Mesothelial cell of epicardium (in vitro differentiated cells): ENCODE measurements at regions not wholly inside any gene's neighbourhood (a gene's known extent, or its start where the extent isn't known, plus 50 kb on each side); places are given as distances from the start of the nearest gene placed in this dataset.
"Not testable (repeated sequence)": the region's sequence is repeated elsewhere in the genome, so short reads cannot be mapped to it uniquely, and the experiment has no call there.

Experiments used
- DNase-seq, 2 experiments: peaks; one replicate each; pipeline ENCODE4 v3.0.0; 2021; ENCODE audit warnings: low spot score in 2 of 2; ENCODE audit not compliant: unreplicated experiment in 2 of 2
- H3K27ac Mint-ChIP-seq: 2 replicates; pipeline ENCODE4 v1.8.0; 2021; ENCODE audit warnings: mixed read lengths
- H3K27me3 Mint-ChIP-seq: 2 replicates; pipeline ENCODE4 v1.8.0; 2021; ENCODE audit warnings: low read depth, mixed read lengths
- H3K36me3 Mint-ChIP-seq: 2 replicates; pipeline ENCODE4 v1.8.0; 2021; ENCODE audit warnings: mixed read lengths
- H3K4me1 Mint-ChIP-seq: 2 replicates; pipeline ENCODE4 v1.8.0; 2021; ENCODE audit warnings: mixed read lengths
- H3K4me3 Mint-ChIP-seq: 2 replicates; pipeline ENCODE4 v1.8.0; 2021; ENCODE audit warnings: mild to moderate bottlenecking, moderate library complexity, mixed read lengths
- H3K9me3 Mint-ChIP-seq: 2 replicates; pipeline ENCODE4 v1.8.0; 2021; ENCODE audit warnings: mixed read lengths
- TF ChIP-seq, protein P1 (sequence below): fragments of 200-600 bp; sonication (generic); IDR thresholded peaks from one replicate; pipeline ENCODE4 v1.5.0; 2021; ENCODE audit warnings: antibody characterized with exemption; ENCODE audit not compliant: unreplicated experiment

DNA sequence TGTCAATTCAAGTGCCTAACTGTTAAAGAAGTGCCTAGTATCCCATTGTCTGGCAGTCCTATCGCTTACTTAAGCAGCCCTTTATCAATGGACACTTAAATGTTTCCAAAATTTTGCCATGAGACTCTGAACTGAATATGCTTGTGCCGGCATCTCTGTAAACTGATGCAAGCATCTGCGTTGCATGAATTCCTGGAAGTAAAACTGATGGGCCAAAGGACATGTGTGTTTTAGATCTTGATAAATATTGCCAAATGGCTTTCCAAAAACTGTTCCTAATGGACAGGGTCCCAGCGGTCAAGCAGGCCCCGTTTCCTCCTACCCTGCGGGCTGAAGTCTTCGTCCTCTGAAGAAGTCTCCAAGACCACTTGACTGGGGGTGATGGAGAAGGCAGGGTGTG is 121.3 kb upstream of the ZNF516 start:
- Mint-ChIP-seq H3K27me3 (no peaks in the 10 kb centered on the region), H3K27ac (no peak overlapping the region), H3K4me3 (no peak overlapping the region), H3K9me3 (no peaks in the 10 kb centered on the region), H3K36me3 (no peaks in the 10 kb centered on the region), H3K4me1 (peaks cover 33% of the 10 kb centered on the region)
- TF ChIP-seq, protein P1, sequence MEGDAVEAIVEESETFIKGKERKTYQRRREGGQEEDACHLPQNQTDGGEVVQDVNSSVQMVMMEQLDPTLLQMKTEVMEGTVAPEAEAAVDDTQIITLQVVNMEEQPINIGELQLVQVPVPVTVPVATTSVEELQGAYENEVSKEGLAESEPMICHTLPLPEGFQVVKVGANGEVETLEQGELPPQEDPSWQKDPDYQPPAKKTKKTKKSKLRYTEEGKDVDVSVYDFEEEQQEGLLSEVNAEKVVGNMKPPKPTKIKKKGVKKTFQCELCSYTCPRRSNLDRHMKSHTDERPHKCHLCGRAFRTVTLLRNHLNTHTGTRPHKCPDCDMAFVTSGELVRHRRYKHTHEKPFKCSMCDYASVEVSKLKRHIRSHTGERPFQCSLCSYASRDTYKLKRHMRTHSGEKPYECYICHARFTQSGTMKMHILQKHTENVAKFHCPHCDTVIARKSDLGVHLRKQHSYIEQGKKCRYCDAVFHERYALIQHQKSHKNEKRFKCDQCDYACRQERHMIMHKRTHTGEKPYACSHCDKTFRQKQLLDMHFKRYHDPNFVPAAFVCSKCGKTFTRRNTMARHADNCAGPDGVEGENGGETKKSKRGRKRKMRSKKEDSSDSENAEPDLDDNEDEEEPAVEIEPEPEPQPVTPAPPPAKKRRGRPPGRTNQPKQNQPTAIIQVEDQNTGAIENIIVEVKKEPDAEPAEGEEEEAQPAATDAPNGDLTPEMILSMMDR, result no peak
- no peak for DNase-seq

DNA sequence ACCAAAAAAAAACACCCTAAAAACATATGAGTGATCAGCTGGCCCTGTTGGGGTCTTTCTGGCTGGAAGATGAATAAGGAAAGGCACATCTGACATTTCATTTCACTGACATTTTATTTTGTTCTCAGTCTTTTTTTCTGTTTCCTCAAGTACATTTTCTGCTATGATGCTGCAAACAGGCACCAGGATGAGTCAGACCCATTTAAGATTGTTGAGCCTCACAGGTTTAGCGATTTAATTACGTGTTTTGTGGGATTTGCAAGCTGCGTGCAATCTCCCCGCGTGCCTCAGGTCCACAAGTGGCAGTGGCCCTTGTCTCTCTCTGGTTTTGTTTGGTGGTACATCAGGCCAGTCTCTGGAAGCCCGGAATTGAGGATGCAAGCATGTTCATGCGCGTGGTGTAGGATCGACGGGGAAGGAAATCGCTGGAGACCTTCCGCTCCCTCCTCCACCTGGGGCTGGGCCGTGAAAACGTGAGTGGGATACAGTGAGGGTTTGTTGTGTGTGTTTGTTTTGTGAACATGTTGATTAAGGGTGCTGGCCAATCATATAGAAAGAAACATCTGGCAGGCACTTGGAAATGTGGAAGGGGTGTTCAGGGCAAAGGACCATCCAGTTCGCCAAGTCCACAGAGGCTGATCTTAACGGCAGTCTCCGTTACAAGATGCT is 120.2 kb upstream of the ZNF516 start:
- Mint-ChIP-seq H3K4me1 (peaks cover 26% of the 10 kb centered on the region), H3K27ac (no peak overlapping the region), H3K4me3 (no peak overlapping the region), H3K36me3 (no peaks in the 10 kb centered on the region), H3K9me3 (no peaks in the 10 kb centered on the region), H3K27me3 (no peaks in the 10 kb centered on the region)
- TF ChIP-seq, protein P1, result no peak
- DNase-seq, result no peak

DNA sequence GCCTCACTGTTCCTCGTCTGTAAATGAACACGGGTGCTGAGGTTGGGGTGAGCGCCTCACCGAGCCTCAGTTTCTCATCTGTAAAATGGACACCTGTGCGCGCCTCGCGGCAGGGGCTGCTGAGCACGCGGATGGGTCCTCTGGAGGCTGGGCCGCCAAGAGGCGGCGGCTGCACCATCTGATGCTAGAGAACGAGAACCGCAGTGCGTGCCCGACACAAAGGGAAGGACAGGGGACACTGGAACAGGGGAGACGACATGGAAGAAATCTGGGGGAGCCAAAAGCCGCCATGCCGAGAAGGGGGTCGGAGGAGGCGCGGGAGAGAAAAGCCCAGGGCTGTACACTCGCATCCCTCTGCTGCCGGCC is 118.7 kb upstream of the ZNF516 start:
- DNase-seq, result no peak
- no peaks in the 10 kb centered on the region for H3K27me3 Mint-ChIP-seq
- no peaks in the 10 kb centered on the region for H3K9me3 Mint-ChIP-seq
- no peak overlapping the region for H3K4me3 Mint-ChIP-seq
- TF ChIP-seq, protein P1, result no peak
- no peaks in the 10 kb centered on the region for H3K36me3 Mint-ChIP-seq
- H3K4me1 Mint-ChIP-seq, result peaks cover 13% of the 10 kb centered on the region
- H3K27ac Mint-ChIP-seq, result no peak overlapping the region

DNA sequence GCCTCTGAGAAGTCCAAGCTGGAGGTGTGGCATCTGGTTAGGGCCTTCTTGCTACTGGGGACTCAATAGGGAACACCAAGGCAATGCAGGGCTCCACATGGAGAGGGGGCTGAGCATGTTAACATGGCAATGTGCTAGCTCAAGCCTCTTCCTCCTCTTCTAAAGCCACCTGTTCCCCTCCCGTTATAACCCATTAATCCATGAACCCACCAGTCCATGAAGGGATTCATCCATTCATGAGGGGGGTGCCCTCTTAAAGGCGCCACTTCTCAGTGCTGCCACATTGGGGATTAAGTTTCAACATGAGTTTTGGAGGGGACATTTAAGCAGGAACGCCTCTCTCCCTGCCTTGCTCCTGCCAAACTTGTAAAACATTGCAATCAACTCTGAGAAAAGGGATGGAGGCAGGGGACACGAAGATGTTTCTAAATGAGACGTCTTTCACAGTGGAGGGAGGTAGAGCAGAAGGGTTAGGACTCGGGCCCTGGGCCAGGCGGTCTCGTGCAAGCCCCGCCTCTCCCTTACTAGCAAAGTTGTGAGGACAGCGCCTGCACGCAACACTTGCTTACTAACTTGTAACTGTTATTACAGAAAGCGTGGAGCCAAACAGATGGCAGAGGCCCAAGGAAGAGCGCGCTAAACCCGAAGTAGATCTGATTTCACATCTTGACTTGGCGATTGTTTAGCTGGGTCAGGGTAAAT is 118.2 kb upstream of the ZNF516 start:
- Mint-ChIP-seq H3K27ac (no peak overlapping the region), H3K4me3 (no peak overlapping the region), H3K27me3 (no peaks in the 10 kb centered on the region), H3K36me3 (no peaks in the 10 kb centered on the region), H3K4me1 (peaks cover 7% of the 10 kb centered on the region), H3K9me3 (no peaks in the 10 kb centered on the region)
- no peak for DNase-seq
- TF ChIP-seq, protein P1, result no peak

DNA sequence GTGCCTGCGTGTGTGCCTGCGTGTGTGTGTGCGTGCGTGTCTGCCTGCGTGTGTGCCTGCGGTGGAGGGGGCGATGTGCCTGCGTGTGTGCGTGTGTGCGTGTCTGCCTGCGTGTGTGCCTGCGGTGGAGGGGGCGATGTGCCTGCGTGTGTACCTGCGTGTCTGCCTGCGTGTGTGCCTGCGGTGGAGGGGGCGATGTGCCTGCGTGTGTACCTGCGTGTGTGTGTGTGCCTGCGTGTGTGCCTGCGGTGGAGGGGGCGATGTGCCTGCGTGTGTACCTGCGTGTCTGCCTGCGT is 116.7 kb upstream of the ZNF516 start:
- DNase-seq, H3K27ac Mint-ChIP-seq, H3K9me3 Mint-ChIP-seq, H3K27me3 Mint-ChIP-seq, H3K4me3 Mint-ChIP-seq, H3K4me1 Mint-ChIP-seq, H3K36me3 Mint-ChIP-seq: not testable (repeated sequence)

DNA sequence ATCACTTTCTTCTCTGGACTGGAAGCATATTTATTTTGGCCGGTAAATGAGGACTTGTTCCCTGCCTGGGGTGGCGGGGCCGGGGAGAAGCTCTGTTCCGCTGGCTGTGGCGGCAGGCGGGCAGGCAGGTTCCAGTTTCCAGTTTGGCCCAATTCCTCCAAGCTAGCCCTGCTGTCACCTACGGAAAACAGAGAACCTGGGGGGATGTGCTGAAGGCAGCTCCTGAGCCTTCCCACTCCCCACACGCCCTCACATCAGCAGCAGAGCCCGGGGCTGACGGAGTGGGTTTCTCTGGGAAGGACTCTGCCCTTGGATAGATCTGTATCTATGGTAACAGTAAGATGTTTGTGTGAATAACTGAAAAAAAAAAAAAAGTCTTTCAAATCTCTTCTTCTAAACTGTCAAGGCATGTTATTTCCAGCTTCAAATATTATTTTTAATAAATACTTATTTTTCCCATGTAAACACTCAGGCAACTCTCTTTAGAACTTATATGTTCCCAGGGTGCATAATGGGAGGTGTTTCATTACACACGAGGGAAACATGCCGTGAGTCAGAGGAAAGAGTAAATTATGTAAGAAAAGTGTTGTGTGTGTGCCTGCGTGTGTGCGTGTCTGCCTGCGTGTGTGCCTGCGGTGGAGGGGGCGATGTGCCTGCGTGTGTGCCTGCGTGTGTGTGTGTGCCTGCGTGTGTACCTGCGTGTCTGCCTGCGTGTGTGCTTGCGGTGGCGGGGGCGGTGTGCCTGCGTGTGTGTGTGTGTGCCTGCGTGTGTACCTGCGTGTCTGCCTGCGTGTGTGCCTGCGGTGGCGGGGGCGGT is 116.1 kb upstream of the ZNF516 start:
- TF ChIP-seq, protein P1, result no peak
- Mint-ChIP-seq H3K27me3 (no peaks in the 10 kb centered on the region), H3K36me3 (no peaks in the 10 kb centered on the region), H3K4me1 (peaks cover 5% of the 10 kb centered on the region), H3K27ac (no peak overlapping the region), H3K9me3 (no peaks in the 10 kb centered on the region), H3K4me3 (no peak overlapping the region)
- DNase-seq, result no peak
